22Rv1 (cell line): ENCODE measurements at regions not wholly inside any gene's neighbourhood (a gene's known extent, or its start where the extent isn't known, plus 50 kb on each side); places are given as distances from the start of the nearest gene placed in this dataset.

Experiments
- H3K27ac ChIP-seq: fragments of 450-650 bp; 2 replicates; pipeline ENCODE4 v1.5.1; 2017
- CTCF ChIP-seq: fragments of 450-650 bp; IDR thresholded peaks from 2 replicates; pipeline ENCODE4 v1.5.1; 2017; ENCODE audit warnings: mild to moderate bottlenecking
- ZFX ChIP-seq: fragments of 450-650 bp; IDR thresholded peaks from 2 replicates; pipeline ENCODE4 v1.6.1; 2017; ENCODE audit warnings: antibody characterized with exemption, borderline replicate concordance

- no peak overlapping the region for H3K27ac ChIP-seq
- no peak for TF ChIP-seq ZFX
- no peak for TF ChIP-seq CTCF
Measured at GRCh38 chr9:96022445-96023051, 147.1 kb downstream of the ERCC6L2 start.

DNA sequence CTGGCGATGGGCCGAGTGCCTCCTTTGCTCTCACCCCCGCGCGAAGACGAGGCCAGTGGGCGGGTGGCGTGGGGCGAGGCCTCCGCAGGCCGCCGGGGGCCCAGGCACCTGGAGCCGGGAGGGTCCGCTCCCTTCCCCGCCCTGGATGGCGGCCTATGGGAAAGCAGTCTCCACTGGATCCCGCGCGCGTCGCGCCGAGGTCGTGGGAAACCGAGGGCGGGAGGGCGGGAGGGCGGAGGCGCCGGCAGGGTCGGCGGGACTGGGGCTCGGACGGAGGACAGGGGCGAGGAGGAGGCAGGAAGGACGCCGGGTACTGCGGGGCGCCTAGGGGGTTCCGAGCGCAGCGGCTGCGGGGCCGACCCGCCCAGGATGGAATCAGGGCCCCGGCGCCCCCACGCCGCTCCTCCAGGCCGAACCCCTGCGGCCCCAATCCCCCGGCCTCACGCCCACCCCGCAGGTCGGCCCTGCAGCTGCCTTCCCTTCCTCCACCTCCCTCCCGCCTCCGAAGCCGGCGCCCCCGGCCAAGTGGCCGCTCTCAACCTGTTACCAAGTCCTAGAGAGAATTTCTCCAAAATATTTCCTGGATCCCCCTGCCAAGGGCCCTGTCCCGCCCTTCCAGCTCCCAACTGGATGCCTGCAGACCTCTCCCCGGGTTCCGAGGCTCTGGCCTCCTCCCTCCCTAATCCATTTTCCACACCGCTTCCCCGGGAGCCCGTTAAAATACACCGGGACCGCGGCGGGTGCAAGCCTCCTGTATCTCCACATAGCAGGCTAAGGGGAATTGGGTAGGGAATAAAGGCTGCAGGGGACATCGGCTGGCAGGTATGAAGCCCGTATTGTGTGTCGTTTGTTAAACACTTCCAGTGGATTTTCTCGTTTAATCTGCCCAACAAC, 146.3 kb downstream of the ERCC6L2 start:
- no peak overlapping the region for H3K27ac ChIP-seq
- TF ChIP-seq CTCF (no peak), ZFX (no peak)

- no peak overlapping the region for H3K27ac ChIP-seq
- TF ChIP-seq CTCF = no peak
- TF ChIP-seq ZFX = no peak
Measured at GRCh38 chr9:96020792-96021550, 145.5 kb downstream of the ERCC6L2 start.

GRCh38 chr9:96020300-96020791, 144.9 kb downstream of the ERCC6L2 start:
- TF ChIP-seq ZFX (no peak), CTCF (no peak)
- H3K27ac ChIP-seq = no peak overlapping the region
